NT2/D1 (cell line): ENCODE measurements at regions not wholly inside any gene's neighbourhood (a gene's known extent, or its start where the extent isn't known, plus 50 kb on each side); places are given as distances from the start of the nearest gene placed in this dataset.

Experiments
- YY1 ChIP-seq: IDR thresholded peaks from 2 replicates; pipeline ENCODE4 v1.6.1; 2011; ENCODE audit not compliant: insufficient read length, insufficient read depth
- ZNF274 ChIP-seq: IDR thresholded peaks from 2 replicates; pipeline ENCODE4 v1.6.1; 2011; ENCODE audit warnings: mild to moderate bottlenecking, low read depth, low read length

DNA sequence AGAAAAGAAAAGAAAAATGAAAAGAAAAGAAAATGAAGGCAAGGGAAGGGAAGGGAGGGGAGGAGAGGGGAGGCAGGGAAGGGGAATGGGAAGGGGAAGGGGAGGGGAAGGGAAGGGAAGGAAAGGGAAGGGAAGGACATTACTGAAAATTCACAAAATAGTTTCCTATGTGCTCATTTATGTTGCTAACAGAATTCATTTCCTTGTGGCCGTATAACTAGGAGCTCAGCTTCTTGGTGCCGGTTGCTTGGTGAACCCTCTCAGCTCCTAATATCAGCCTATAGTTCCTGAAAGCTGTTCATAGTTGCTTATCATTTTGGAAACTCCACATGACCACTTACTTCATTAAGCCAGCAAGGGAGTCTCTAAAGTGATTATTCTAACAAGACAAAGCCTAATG, 379.8 kb upstream of the TMEFF2 start:
- TF ChIP-seq YY1: no peak
- no peak for TF ChIP-seq ZNF274
